ENCODE measurements at regions not wholly inside any gene's neighbourhood (a gene's known extent, or its start where the extent isn't known, plus 50 kb on each side); places are given as distances from the start of the nearest gene placed in this dataset.
"Not testable (repeated sequence)": the region's sequence is repeated elsewhere in the genome, so short reads cannot be mapped to it uniquely, and the experiment has no call there.

DNA sequence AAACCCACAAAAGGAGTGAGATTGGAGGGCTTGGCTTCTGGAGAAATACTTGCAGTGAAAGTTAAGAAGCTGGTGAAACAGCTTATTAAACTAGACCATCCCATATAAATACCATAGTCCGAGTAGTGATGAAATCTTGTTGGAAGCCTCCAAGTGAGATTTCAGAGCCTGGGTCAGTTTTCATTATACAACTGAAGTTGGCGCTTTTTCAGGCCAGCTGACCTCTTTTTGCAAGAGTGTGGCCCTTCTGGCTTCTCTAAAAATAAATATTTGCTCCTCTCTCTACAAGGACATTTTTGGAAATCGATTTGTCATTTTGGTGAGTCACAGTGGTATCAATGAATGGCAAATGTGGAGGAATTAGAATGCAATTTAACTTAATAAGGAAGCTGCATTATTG lies 51.2 kb upstream of the THRB start:
- DNase-seq (ENCODE audit: low read depth in 1 of 2, low spot score in 1 of 2) = no peak
- in situ Hi-C loops (cut with HindIII; ENCODE audit: low pct_unique_long_range_greater_than_20kb, low sequenced_read_pairs) = no loop called here
- TF ChIP-seq JUND (IDR thresholded peaks at IDR 0.05; ENCODE audit: low read depth) = no peak

DNA sequence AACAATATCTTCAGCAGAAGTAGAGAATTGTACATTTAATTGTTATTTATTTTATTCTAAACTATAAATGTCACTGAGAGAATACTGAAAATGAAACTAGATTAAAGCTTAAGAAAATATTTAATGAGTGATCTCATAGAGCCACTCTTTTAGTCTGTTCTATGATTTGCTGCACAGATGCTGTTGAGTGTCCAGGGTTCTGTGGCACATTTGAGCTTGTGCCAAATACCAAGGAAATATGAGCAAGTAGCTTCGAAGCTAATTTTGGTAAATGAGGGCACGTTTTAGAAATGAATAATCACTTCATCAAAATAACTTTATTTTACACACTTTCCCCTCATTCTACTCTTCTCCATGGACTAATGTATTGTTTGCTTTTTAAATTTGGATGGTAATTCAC lies 53.6 kb upstream of the THRB start:
- in situ Hi-C loops (cut with HindIII; ENCODE audit: low pct_unique_long_range_greater_than_20kb, low sequenced_read_pairs) = no loop called here
- DNase-seq (ENCODE audit: low read depth in 1 of 2, low spot score in 1 of 2) = no peak
- no peak for TF ChIP-seq JUND (IDR thresholded peaks at IDR 0.05; ENCODE audit: low read depth)

DNA sequence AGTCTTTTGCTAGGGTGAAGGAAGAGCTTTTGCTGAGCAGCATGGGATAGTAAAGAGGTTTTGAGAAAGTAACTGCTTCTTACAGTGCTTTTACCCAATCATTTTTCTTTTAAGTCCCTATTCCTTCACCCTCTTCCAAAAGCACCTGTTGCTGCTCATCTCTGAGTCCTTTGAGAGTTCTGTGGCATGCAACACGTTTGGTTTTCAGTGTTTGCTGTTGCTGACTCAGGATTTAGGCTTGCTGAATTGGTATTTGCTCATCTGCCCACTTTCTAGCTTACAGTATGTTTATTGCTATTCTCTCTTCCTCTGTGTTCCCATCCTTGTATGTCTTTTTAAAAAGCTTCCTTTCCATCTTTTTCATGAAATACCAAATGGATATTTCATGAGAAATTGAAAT lies 55.9 kb upstream of the THRB start:
- DNase-seq (ENCODE audit: low read depth in 1 of 2, low spot score in 1 of 2) = peak; percentile 7 to 68
- in situ Hi-C loops (cut with HindIII; ENCODE audit: low pct_unique_long_range_greater_than_20kb, low sequenced_read_pairs) = no loop called here
- no peak for TF ChIP-seq JUND (IDR thresholded peaks at IDR 0.05; ENCODE audit: low read depth)

DNA sequence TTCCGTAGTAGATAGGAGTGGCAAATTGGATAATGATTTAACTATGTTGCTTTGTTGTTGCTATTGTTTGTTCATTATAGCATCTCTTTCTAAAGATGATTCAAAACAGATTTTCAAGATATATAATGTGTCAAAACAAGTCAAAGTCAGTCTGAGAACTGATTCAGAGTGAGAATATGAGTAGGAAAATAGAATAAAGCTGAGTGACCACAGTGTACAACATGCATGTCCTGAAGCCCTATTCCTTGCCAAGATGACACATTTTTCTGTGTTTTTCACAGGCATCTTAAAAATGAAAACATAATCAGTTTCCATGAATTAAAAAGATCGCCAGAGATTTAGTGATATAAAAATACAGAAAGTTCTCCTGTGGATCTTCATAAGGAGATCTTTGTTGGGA lies 57.0 kb upstream of the THRB start:
- DNase-seq (ENCODE audit: low read depth in 1 of 2, low spot score in 1 of 2) = no peak
- in situ Hi-C loops (cut with HindIII; ENCODE audit: low pct_unique_long_range_greater_than_20kb, low sequenced_read_pairs) = no loop called here
- no peak for TF ChIP-seq JUND (IDR thresholded peaks at IDR 0.05; ENCODE audit: low read depth)

DNA sequence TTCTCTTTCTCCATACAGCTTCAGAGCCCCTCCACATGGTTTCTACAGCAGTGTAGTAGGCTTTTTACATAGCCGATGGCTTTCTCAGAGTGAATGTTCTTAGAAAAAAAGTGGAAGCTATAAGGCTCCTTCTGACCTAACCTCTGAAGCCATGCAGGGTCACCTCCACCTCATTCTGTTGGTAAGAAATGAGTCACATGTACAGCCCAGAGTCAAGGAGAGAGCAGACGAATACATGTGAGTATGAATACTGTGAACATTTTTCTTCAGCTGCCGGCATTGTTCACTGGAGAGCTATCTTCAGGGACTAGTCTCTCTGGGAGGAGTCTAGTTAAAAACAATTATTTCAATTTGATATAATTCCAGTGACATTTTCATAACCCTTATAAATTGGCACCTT lies 68.2 kb upstream of the THRB start:
- DNase-seq (ENCODE audit: low read depth in 1 of 2, low spot score in 1 of 2) = no peak
- in situ Hi-C loops (cut with HindIII; ENCODE audit: low pct_unique_long_range_greater_than_20kb, low sequenced_read_pairs) = no loop called here

DNA sequence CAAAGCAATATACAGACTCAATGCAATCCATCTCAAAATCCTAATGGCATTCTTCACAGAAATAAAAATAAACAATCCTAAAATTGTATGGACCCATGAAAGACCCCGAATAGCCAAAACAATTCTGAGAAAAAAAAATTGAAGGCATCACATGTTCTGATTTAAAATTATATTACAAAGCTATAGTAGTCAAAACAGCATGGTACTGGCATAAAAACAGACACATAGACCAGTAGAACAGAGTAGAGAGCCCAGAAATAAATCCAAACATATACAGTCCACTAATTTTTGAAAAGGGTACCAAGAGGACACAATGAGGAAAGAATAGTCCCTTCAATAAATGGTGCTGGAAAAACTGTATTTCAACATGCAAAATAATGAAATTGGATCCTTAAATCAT lies 70.4 kb upstream of the THRB start:
- no peak for TF ChIP-seq JUND (IDR thresholded peaks at IDR 0.05; ENCODE audit: low read depth)
- DNase-seq (ENCODE audit: low read depth in 1 of 2, low spot score in 1 of 2) = no peak
- in situ Hi-C loops (cut with HindIII; ENCODE audit: low pct_unique_long_range_greater_than_20kb, low sequenced_read_pairs) = no loop called here

More for the DNA sequence above, 68.2 kb upstream of the THRB start:
- TF ChIP-seq JUND (IDR thresholded peaks at IDR 0.05; ENCODE audit: low read depth) = no peak

DNA sequence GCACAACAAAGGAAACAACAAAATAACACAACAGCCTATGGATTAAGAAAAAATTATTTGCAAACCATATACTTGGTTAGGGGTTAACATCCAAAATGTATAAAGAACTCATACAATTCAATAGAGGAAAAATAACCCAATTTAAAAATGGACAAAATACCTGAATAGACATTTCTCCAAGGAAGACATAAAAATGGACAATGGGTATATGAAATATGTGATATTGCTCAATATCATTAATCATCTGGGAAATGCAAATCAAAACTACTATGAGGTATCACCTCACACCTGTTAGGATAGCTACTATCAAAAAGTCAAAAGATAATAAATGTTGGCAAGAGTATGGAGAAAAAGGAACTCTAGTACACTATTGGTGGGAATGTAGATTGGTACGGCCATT lies 71.0 kb upstream of the THRB start:
- no peak for TF ChIP-seq JUND (IDR thresholded peaks at IDR 0.05; ENCODE audit: low read depth)
- in situ Hi-C loops (cut with HindIII; ENCODE audit: low pct_unique_long_range_greater_than_20kb, low sequenced_read_pairs) = no loop called here
- no peak for DNase-seq (ENCODE audit: low read depth in 1 of 2, low spot score in 1 of 2)

DNA sequence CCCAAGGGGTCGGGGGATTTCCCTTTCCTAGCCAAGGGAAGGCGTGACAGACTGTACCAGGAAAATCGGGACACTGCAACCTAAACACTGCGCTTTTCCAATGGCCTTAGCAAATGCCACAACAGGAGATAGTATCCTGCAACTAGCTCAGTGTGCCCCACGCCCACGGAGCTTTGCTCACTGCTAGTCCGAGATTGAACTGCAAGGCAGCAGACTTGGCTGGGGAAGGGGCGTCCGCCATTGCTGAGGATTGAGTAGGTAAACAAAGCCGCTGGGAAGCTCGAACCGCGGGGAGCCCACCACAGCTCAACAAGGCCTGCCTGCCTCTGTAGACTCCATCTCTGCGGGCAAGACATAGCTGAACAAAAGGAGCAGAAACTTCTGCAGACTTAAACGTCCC lies 72.3 kb upstream of the THRB start:
- in situ Hi-C loops (cut with HindIII; ENCODE audit: low pct_unique_long_range_greater_than_20kb, low sequenced_read_pairs) = no loop called here
- no peak for DNase-seq (ENCODE audit: low read depth in 1 of 2, low spot score in 1 of 2)
- no peak for TF ChIP-seq JUND (IDR thresholded peaks at IDR 0.05; ENCODE audit: low read depth)

DNA sequence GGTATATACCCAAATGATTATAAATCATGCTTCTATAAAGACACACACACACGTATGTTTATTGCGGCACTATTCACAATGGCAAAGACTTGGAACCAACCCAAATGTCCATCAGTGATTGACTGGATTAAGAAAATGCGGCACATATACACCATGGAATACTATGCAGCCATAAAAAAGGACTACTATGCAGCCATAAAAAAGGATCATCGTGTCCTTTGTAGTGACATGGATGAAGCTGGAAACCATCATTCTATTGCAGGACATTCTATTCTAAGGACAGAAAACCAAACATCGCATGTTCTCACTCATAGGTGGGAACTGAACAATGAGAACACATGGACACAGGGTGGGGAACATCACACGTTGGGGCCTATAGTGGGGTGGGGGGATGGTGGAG lies 77.8 kb upstream of the THRB start:
- in situ Hi-C loops (cut with HindIII; ENCODE audit: low pct_unique_long_range_greater_than_20kb, low sequenced_read_pairs); DNase-seq (ENCODE audit: low read depth in 1 of 2, low spot score in 1 of 2): not testable (repeated sequence)

DNA sequence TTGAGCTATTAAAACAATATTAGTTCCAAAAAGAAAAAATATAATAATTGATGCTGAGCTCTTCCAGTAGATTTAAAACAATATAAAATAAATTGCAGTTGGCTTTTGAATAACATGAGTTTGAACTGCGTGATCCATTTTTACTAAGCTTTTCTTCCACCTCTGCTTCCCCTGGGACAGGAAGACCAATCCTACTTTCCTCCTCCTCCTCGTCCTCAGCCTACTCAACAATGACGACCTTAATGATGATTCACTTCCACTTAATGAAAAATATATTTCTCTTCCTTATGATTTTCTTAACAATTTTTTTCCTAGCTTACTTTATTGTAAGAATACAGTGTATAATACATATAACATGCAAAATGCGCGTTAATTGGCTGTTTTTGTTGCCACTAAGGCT lies 78.9 kb upstream of the THRB start:
- in situ Hi-C loops (cut with HindIII; ENCODE audit: low pct_unique_long_range_greater_than_20kb, low sequenced_read_pairs) = no loop called here
- no peak for TF ChIP-seq JUND (IDR thresholded peaks at IDR 0.05; ENCODE audit: low read depth)

DNA sequence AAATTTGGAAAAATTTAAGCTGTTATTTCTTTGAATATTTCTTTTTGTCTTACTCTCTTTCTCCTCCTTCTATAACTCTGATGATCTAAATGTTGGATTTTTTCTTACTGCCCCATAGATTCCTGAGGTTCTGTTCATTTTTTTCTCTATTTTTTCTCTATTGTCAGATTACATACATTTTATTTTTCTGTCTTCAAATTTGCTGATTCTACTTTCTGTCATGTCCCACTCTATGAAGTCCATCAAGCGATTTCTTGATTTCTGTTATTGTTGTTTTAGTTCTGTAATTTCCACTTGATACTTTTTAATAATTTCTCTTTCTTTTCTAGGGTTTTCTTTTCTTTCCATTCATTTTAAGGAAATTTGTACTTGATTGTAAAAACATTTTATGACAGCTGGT lies 83.7 kb upstream of the THRB start:
- in situ Hi-C loops (cut with HindIII; ENCODE audit: low pct_unique_long_range_greater_than_20kb, low sequenced_read_pairs) = no loop called here
- no peak for TF ChIP-seq JUND (IDR thresholded peaks at IDR 0.05; ENCODE audit: low read depth)
- DNase-seq (ENCODE audit: low read depth in 1 of 2, low spot score in 1 of 2) = no peak

More for the DNA sequence above, 78.9 kb upstream of the THRB start:
- no peak for DNase-seq (ENCODE audit: low read depth in 1 of 2, low spot score in 1 of 2)

DNA sequence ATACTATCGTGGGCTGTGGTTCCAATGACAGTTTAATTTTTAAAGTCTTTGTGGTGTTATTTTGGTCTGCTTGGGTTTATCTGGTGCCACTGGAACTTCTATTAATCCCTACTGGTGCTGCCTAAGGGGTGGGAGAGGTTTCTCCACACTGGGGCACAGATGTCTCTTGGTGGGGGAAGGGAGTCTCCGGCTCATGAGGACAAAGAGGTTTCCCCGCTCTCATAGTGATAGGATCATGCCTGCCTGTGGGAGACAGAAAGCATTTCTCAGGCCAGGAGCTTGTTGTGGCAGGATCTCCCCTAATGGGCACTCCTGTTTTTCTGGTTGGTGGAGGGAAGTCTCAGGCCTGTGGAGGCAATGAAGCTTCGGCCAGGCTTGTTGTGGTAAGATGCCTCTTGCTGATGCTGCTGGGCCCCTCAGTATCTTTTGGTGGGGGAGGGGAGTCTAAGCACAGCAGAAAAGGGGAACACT lies 84.3 kb upstream of the THRB start:
- DNase-seq (ENCODE audit: low read depth in 1 of 2, low spot score in 1 of 2) = peak in 1 of 2 experiments; percentile 12
- in situ Hi-C loops (cut with HindIII; ENCODE audit: low pct_unique_long_range_greater_than_20kb, low sequenced_read_pairs) = no loop called here
- TF ChIP-seq JUND (IDR thresholded peaks at IDR 0.05; ENCODE audit: low read depth) = no peak

DNA sequence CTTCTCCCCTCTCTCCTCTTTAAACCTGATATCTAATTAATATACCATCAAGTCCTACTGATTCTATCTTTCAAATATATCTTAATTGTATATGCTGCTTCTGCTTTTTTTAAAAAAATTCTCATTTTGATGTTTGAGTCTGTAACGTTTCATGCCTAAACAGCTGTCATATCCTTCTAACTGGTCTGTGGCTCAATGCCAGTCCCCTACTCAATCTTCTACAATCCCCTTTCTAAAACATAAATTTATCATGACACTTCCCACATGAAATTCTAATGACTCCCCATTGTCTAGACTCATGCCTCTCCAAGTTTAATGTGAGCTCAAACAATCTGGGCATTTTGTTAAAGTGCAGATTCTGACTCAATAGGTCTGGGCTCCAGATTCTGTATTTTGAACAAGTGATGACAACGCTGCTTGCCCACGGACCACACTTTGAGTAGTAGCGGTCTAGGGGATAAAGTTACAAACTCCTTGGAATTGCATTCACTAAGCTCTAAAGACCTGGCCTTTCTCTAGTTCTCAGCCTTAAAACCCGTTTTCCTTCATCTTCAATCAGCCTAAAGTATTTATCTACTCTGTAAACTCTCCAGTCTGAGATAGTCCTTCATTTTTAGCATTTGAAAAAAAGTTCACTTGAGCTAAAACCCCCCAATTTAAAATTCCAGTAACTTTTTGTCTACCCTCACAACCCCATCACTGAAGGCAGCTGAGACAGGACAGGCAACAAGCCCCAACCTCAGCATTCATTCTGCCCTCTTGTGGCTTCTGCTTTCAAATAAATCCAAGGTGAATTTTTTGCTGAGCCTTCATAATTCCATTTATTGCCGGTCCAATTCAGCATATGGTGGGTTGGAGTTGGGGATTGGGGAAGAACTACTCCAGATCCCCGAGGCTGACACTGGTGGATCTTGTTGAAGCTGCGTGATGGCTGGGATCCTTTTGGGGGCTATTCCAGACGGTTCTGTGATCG lies 88.1 kb upstream of the THRB start:
- no peak for TF ChIP-seq JUND (IDR thresholded peaks at IDR 0.05; ENCODE audit: low read depth)
- DNase-seq (ENCODE audit: low read depth in 1 of 2, low spot score in 1 of 2) = peak; percentile 18 to 60
- in situ Hi-C loops (cut with HindIII; ENCODE audit: low pct_unique_long_range_greater_than_20kb, low sequenced_read_pairs) = no loop called here

All from T47D (cell line).